Stimulated activated naive CD8-positive, alpha-beta T cell treated with anti-CD3 and anti-CD28 coated beads, Interleukin-15, amount 100 ng/mL, for 72 hours (primary cell): ENCODE measurements at regions not wholly inside any gene's neighbourhood (a gene's known extent, or its start where the extent isn't known, plus 50 kb on each side); places are given as distances from the start of the nearest gene placed in this dataset.

Source experiments
- ATAC-seq: fragments of 150-1000 bp; cut with Tn5 transposase; 2 replicates; pipeline ENCODE4 v1.10.0; 2021; ENCODE audit warnings: mild to moderate bottlenecking, moderate library complexity
- DNase-seq, 2 donors: peaks; one replicate each; pipeline ENCODE4 v3.0.0; 2021 to 2022
- H3K27ac Mint-ChIP-seq, 2 donors: one replicate each; pipeline ENCODE4 v1.8.0; 2022; ENCODE audit warnings: mild to moderate bottlenecking in 2 of 2, mixed read lengths in 2 of 2, moderate library complexity in 2 of 2
- H3K27me3 Mint-ChIP-seq: one replicate; pipeline ENCODE4 v1.8.0; 2022; ENCODE audit warnings: mixed read lengths
- H3K4me1 Mint-ChIP-seq: one replicate; pipeline ENCODE4 v1.8.0; 2022; ENCODE audit warnings: mild to moderate bottlenecking, mixed read lengths
- H3K4me3 Mint-ChIP-seq, 2 donors: one replicate each; pipeline ENCODE4 v1.8.0; 2022; ENCODE audit warnings: mild to moderate bottlenecking in 2 of 2, mixed read lengths in 2 of 2, moderate library complexity in 1 of 2
- H3K9me3 Mint-ChIP-seq, 2 donors: one replicate each; pipeline ENCODE4 v1.8.0; 2022; ENCODE audit warnings: mixed read lengths in 2 of 2

- DNase-seq (no peak), ATAC-seq (no peak)
- H3K27me3 Mint-ChIP-seq, result peaks cover 7% of the 10 kb centered on the region
- H3K9me3 Mint-ChIP-seq, result peaks cover under 1 to 4% of the 10 kb centered on the region in 2 donors
- no peaks in the 10 kb centered on the region for H3K4me1 Mint-ChIP-seq
- H3K4me3 Mint-ChIP-seq, result no peak overlapping the region
- no peak overlapping the region for H3K27ac Mint-ChIP-seq
These were observed 358.3 kb downstream of the ZNF521 start for GRCh38 chr18:24993628-24994027.

- H3K4me1 Mint-ChIP-seq, result no peaks in the 10 kb centered on the region
- no peak for DNase-seq
- H3K9me3 Mint-ChIP-seq, result peaks cover 14 to 16% of the 10 kb centered on the region in 2 donors
- peaks cover 7% of the 10 kb centered on the region for H3K27me3 Mint-ChIP-seq
- H3K27ac Mint-ChIP-seq, result no peak overlapping the region
- ATAC-seq, result no peak
- no peak overlapping the region for H3K4me3 Mint-ChIP-seq
These were observed 356.9 kb downstream of the ZNF521 start for GRCh38 chr18:24995056-24995455.

GRCh38 chr18:24995755-24996154 is 356.2 kb downstream of the ZNF521 start:
- Mint-ChIP-seq H3K4me1 (no peaks in the 10 kb centered on the region), H3K4me3 (no peak overlapping the region), H3K9me3 (peaks cover 16% of the 10 kb centered on the region in 2 donors), H3K27ac (no peak overlapping the region), H3K27me3 (peaks cover 7% of the 10 kb centered on the region)
- no peak for ATAC-seq
- no peak for DNase-seq

GRCh38 chr18:24999650-25000267 is 352.2 kb downstream of the ZNF521 start:
- no peak for DNase-seq
- H3K27me3 Mint-ChIP-seq, result peaks cover under 1% of the 10 kb centered on the region
- ATAC-seq, result no peak
- H3K4me3 Mint-ChIP-seq, result no peak overlapping the region
- H3K9me3 Mint-ChIP-seq, result peaks cover 16% of the 10 kb centered on the region in 2 donors
- H3K4me1 Mint-ChIP-seq, result no peaks in the 10 kb centered on the region
- no peak overlapping the region for H3K27ac Mint-ChIP-seq

- Mint-ChIP-seq H3K4me3 (no peak overlapping the region), H3K4me1 (no peaks in the 10 kb centered on the region), H3K9me3 (peaks cover 14 to 16% of the 10 kb centered on the region in 2 donors), H3K27ac (no peak overlapping the region), H3K27me3 (no peaks in the 10 kb centered on the region)
- ATAC-seq (no peak), DNase-seq (no peak)
These were observed 350.2 kb downstream of the ZNF521 start for GRCh38 chr18:25001803-25002202.

GRCh38 chr18:25005541-25006403 is 346.2 kb downstream of the ZNF521 start:
- DNase-seq, result no peak
- Mint-ChIP-seq H3K27me3 (no peaks in the 10 kb centered on the region), H3K4me3 (no peak overlapping the region), H3K4me1 (no peaks in the 10 kb centered on the region), H3K9me3 (no peaks in the 10 kb centered on the region), H3K27ac (no peak overlapping the region)
- no peak for ATAC-seq

- ATAC-seq (no peak), DNase-seq (no peak)
- no peak overlapping the region for H3K4me3 Mint-ChIP-seq
- H3K4me1 Mint-ChIP-seq, result no peaks in the 10 kb centered on the region
- H3K9me3 Mint-ChIP-seq, result peaks cover 0 to 7% of the 10 kb centered on the region in 2 donors
- peaks cover 3% of the 10 kb centered on the region for H3K27me3 Mint-ChIP-seq
- no peak overlapping the region for H3K27ac Mint-ChIP-seq
These were observed 341.2 kb downstream of the ZNF521 start for GRCh38 chr18:25010623-25011374.
